ENCODE measurements at regions not wholly inside any gene's neighbourhood (a gene's known extent, or its start where the extent isn't known, plus 50 kb on each side); places are given as distances from the start of the nearest gene placed in this dataset.

- ATAC-seq: no peak
- no peak for TF ChIP-seq CTCF (IDR thresholded peaks at IDR 0.05)
- no peak for DNase-seq
- Histone ChIP-seq H3K4me3 (no peak overlapping the region), H3K36me3 (ENCODE audit: low read depth) (no peaks in the 10 kb centered on the region), H3K4me1 (ENCODE audit: low read depth) (no peaks in the 10 kb centered on the region), H3K9me3 (no peaks in the 10 kb centered on the region)
- intact Hi-C loops (cut with DNase I, micrococcal nuclease): no loop called here
Measured at GRCh38 chr1:242641461-242641860, 117.0 kb upstream of the PLD5 start.

GRCh38 chr1:242639104-242639503 is 114.6 kb upstream of the PLD5 start:
- DNase-seq: no peak

GRCh38 chr1:242634732-242635131 is 110.2 kb upstream of the PLD5 start:
- Histone ChIP-seq H3K4me3 (no peak overlapping the region), H3K9me3 (peaks cover 22% of the 10 kb centered on the region), H3K4me1 (ENCODE audit: low read depth) (no peaks in the 10 kb centered on the region), H3K36me3 (ENCODE audit: low read depth) (no peaks in the 10 kb centered on the region)
- no peak for TF ChIP-seq CTCF (IDR thresholded peaks at IDR 0.05)
- DNase-seq (no peak), ATAC-seq (no peak)
- intact Hi-C loops (cut with DNase I, micrococcal nuclease): no loop called here

More at GRCh38 chr1:242639104-242639503, 114.6 kb upstream of the PLD5 start:
- H3K9me3 ChIP-seq: no peaks in the 10 kb centered on the region
- no peaks in the 10 kb centered on the region for H3K4me1 ChIP-seq (ENCODE audit: low read depth)
- intact Hi-C loops (cut with DNase I, micrococcal nuclease): no loop called here
- no peak for TF ChIP-seq CTCF (IDR thresholded peaks at IDR 0.05)
- no peaks in the 10 kb centered on the region for H3K36me3 ChIP-seq (ENCODE audit: low read depth)
- H3K4me3 ChIP-seq: no peak overlapping the region
- ATAC-seq: no peak

- Histone ChIP-seq H3K4me3 (no peak overlapping the region), H3K4me1 (ENCODE audit: low read depth) (no peaks in the 10 kb centered on the region), H3K36me3 (ENCODE audit: low read depth) (no peaks in the 10 kb centered on the region), H3K9me3 (peaks cover 38% of the 10 kb centered on the region)
- no peak for DNase-seq
- ATAC-seq: no peak
- no peak for TF ChIP-seq CTCF (IDR thresholded peaks at IDR 0.05)
- intact Hi-C loops (cut with DNase I, micrococcal nuclease): no loop called here
Measured at GRCh38 chr1:242629396-242629795, 104.9 kb upstream of the PLD5 start.

GRCh38 chr1:242623756-242624155 is 99.3 kb upstream of the PLD5 start:
- intact Hi-C loops (cut with DNase I, micrococcal nuclease): no loop called here
- no peaks in the 10 kb centered on the region for H3K36me3 ChIP-seq (ENCODE audit: low read depth)

More at GRCh38 chr1:242623756-242624155, 99.3 kb upstream of the PLD5 start:
- H3K4me3 ChIP-seq: no peak overlapping the region
- no peaks in the 10 kb centered on the region for H3K4me1 ChIP-seq (ENCODE audit: low read depth)
- no peak for ATAC-seq
- DNase-seq: no peak
- no peak for TF ChIP-seq CTCF (IDR thresholded peaks at IDR 0.05)
- peaks cover 23% of the 10 kb centered on the region for H3K9me3 ChIP-seq
